CD1c-positive myeloid dendritic cell (primary cell): ENCODE measurements at regions not wholly inside any gene's neighbourhood (a gene's known extent, or its start where the extent isn't known, plus 50 kb on each side); places are given as distances from the start of the nearest gene placed in this dataset.

Source experiments
- DNase-seq: peaks from one replicate; pipeline ENCODE4 v3.0.0-alpha.2; 2016; ENCODE audit errors: extremely low spot score

DNA sequence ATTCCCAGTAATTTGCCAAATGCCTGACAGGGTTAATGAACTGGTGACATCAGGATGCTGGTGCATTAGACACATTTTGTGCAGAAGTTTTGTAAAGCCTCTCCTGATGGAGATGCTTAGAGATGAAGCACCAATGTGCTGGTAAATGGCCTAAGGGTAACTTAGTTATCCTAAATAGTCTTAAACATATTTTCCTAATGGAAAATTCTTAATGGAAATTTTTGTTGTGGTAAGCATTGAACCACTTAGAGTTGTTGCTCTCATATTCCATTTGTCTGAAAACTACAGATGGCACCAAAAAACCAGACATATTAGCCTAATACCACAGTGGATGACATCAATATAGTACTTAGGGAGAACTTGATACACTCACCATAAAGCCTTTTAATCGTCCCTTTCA, 154.5 kb upstream of the ANK2 start:
- no peak for DNase-seq

- no peak for DNase-seq
Observed at GRCh38 chr4:112895811-112896608, 153.4 kb upstream of the ANK2 start.

- DNase-seq, result no peak
Observed at GRCh38 chr4:112896609-112897190, 152.8 kb upstream of the ANK2 start.

DNA sequence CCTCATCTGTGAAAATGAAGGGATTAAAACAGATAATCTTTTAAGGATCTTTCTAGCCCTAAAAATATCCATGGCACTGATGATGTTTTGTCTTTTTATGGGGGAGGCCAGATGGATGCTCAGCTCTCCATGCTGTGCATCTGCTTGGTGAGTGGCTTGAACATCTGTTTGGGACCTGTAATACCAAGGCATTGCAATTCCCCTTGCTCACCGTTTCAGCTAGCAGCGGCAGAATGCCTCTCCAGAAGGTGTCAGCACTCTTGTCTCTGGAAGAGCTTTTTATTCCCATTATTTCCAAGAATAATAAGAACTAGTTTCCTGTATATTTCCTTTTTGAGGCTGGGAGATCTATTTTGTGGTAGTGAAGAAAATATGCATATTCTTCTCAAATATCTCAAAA, 151.9 kb upstream of the ANK2 start:
- no peak for DNase-seq

DNA sequence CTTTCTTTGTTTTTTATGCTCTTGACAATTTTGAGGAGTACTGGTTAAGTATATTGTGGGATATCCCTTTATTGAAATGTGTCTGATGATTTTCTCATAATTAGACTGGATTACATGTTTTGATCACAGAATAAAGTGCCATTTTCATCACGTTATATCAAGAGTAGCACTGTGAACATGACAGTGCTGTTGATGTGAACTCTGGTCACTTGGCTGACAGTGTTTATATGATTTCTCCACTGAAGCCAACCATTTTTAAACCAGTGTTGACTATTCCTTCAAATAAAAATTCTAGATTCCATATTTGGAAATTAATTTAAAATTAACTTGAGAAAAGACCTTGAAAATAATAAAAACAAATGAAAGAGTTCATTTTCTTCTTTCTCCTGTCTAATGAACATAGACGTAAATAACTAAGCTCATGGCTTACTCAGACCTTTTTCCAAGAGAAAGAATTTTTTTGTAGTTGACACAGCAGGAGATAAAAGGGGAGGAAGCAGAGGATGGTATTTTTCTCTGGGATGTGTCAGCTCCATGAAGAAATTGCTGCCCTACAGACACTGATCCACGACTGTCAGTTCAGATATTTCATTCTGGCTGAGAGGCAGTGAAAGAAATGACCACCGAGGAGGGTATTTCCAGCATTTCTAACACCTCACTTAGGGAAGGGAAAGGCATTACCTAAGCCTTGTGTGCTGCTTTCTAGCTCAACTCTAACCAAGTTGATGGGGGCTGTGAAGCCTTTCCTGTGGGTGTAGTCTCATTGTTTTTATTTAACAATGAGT, 150.9 kb upstream of the ANK2 start:
- no peak for DNase-seq

DNA sequence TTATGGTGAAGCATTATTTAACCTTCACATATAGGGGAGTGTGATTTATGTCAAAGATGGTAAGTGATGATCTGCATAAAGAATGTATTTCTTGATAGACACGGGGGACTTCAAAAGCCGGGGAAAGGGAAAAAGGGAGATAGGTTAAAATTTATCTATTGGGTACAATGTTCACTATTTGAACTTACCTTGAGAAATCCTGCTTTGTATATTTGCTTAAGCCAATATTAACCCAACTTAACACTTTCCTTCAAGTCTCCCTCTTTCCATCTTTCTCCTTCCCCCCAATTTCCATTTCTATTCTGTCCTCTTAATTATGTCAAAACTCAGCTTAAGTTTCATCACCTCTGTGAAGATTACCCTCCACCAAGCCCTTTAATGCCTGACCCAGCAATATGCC, 149.0 kb upstream of the ANK2 start:
- no peak for DNase-seq

DNA sequence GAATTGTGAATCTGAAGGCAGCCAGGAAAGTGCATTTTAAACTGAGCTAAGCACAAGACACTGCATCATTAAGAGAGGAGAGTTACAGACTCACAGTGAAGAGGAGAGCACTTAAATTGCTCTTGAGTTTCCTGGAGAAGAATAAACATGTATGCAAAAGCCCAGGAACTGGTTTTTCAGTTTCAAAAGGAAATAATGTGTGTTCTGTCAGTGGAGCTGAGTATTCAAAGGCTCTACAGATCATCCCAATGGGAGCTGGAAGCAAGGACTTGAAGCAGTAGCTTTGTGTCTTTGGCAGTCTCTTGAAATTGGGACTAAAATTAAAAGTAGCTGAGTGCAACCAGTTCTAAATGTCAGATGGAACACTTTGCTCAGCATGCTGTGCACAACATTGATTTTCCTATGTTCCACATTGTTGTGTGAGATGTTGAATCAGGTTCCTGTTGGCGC, 147.5 kb upstream of the ANK2 start:
- no peak for DNase-seq

DNA sequence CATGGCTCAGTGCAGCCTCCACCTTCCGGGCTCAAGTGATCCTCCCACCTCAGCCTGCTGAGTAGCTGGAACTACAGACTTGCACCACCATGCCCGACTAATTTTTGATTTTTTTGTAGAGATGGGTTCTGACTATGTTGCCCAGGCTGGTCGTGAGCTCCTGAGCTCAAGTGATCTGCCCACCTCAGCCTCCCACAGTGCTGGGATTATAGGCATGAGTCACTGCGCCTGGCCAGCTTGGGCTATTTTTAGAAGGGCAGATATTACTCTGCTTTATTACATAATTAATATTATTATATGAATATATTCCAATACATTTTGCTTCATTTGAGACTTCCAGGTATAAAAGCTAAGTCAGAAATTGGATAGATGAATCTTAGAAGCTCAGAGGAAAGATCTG, 143.7 kb upstream of the ANK2 start:
- DNase-seq, result no peak

GRCh38 chr4:112908511-112908910, 140.9 kb upstream of the ANK2 start:
- no peak for DNase-seq

DNA sequence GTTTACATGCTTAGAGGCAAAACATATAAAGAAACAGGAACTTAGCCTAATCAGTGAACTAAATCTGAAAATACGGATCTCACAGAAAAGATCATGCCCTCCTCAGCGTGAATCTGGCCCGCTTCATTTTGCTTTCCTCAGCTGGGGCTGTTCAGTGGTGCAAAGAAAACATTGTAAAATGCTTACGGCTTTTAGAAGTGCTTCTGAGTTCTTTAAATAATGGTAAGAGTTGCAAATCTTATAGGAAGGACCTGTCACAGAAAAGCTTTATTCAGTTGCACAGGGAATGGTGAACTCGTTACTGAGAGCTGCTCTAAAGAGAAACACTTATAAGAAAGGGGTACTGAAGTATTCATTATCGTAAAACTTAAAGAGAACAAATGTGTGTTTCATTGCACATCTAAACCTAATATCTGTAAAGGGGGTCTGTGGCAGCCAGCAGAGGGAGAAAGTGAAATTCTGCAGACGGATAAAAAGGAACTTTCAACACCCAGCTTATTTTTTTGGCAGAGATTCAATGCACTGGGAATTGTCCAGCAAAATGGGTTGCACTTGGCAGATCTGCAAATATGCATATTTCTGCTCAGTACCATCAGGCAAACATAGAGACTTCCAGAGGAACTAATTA, 139.2 kb upstream of the ANK2 start:
- DNase-seq, result no peak

DNA sequence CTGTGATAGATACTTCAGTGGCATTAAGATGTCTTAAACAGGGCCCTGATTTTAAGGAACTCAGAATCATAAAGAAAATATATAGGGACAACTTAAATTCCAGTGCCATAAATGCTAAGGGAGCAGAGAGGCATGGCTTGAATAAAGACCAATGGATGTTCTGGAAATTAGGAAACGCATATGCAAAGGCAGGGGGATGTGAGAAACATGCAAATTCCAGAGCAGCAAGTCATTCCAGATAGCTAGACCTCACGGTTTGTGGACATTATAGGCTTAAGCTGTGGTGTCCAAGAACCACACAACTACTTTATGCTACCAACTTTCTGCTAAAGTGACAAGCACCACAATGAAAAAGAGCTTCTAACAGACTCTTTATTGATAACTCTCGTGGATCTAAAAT, 132.6 kb upstream of the ANK2 start:
- no peak for DNase-seq

- no peak for DNase-seq
Observed at GRCh38 chr4:112923516-112923915, 125.9 kb upstream of the ANK2 start.

DNA sequence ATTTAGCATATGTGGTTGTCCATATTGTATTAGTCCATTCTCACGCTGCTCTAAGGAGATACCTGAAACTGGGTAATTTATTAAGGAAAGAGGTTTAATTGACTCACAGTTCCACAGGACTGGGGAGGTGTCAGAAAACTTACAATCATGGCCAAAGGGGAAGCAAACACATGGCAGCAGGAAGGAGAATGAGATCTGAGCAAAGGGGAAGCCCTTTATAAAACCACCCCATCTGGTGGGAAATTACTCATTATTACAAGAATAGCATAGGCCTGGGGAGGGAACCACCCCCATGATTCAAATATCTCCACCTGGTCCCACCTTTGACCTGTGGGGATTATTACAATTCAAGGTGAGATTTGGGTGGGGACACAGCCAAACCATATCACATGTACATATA, 122.6 kb upstream of the ANK2 start:
- no peak for DNase-seq

DNA sequence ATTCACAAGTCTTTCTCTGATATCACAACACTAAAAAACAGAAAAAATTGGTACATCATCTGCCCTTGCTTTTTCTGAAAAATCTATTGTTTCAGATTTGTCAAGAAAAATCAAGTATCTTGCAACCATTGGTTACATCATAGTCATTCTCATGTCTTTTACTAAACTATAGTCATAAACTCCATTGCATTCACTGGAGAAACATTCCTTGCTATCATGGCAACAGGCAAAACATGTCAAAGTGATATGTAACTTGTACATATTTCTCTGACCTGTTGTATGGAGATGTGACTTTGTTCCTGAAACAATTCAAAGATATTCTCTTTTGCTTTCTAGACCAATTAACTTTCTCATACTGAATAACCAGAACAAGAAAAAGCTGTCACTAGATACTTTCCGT, 121.9 kb upstream of the ANK2 start:
- DNase-seq, result no peak

GRCh38 chr4:112931001-112931400, 118.5 kb upstream of the ANK2 start:
- DNase-seq, result no peak

DNA sequence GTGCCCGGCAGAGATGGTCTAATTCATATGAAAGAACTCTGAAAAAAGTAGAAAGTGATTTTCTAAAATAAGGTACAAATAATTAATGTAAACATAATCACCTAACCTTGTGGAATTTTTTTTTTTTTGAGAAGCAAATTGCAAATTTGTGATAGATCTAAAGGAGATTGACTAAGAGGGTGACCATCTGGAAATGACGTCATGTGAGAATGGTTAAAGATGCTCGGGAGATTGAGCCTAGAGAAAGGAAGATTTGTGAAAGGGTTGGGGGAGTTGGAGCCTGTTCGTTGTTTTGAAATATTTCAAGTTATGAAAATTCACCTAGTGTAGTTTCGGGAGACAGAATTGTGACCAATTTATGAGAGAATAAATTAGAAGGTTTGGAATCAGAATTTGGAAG, 115.7 kb upstream of the ANK2 start:
- DNase-seq, result no peak

DNA sequence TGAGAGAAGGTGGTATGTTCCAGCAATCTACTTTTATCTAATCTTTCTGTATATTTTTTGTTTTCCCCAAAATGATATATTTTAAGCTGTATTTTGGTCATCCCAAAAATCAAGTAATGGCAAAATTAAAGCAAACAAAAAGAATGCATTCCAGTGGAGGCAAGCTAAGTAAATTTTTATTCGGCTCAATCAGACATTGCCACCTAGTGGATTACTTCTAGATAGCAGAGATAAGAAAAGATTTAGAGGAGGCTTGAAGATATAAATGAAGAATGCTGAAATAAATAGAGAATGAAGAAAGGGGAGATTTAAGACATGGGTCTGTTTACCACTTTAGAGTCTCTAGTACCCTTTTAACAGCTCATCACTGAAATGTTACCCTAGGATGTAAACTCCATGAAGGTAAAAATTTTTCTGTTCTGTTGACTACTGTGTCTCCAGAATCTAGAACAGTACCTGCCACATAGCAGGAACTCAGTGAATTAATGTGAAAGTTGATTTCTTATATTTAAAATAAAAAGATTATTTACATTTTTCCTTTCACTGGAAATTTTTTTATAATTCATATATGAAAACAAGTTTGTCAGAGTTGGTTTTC, 110.9 kb upstream of the ANK2 start:
- DNase-seq, result no peak

DNA sequence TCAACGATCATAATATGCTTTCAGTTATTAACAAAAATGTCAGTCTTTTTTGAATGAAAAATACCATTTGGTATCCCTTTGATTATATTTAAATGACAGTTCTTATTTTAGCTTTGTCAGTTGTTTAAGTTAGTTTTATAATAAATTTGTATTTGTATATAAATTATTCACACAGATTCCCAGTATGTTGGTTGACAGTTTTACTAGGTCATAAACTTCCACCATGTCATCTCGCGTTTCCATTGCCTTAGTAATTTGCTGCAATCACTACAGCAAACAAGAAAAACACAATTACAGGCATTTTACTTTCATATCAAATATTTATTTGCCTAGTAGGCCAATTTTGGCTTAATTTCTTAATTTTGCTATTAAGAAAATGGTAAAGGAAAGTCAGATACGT, 109.6 kb upstream of the ANK2 start:
- no peak for DNase-seq

DNA sequence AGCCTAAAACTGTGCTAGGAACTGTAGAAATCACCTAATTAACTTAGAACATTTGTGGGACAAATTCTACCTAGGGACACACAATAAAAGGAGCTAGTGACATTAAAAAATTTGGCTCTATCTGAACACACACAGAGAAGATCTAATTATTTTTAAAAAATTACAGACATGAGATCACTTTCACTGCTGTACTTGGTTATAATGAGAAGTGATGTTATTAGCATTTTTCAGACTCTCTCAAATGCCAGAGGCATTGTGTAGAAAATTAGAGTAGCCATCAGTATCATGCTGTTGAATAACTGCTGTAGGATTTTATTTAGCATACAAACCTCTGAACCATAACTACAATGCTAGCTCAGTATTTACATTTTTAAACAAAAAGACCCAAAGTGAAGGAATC, 109.1 kb upstream of the ANK2 start:
- DNase-seq, result no peak

DNA sequence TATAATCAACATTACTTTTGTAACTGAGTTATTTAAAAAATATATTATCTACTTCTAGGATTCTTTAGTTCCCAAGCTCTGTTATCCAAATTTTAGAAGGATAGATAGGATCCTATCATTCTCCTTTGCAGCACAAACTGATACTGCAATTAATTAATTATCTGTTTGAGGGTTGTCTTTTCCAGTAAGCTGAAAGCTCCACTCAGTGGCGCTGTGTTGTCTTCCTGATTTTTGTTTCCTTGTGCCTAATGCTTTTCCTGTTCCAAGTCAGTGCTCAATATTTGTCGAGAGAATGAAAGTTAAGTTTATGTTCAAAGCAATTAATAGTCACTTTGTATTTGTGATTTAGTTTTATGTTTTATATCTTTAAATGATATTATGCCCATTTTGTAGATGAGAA, 107.4 kb upstream of the ANK2 start:
- DNase-seq, result no peak

- no peak for DNase-seq
Observed at GRCh38 chr4:112942997-112943396, 106.5 kb upstream of the ANK2 start.

DNA sequence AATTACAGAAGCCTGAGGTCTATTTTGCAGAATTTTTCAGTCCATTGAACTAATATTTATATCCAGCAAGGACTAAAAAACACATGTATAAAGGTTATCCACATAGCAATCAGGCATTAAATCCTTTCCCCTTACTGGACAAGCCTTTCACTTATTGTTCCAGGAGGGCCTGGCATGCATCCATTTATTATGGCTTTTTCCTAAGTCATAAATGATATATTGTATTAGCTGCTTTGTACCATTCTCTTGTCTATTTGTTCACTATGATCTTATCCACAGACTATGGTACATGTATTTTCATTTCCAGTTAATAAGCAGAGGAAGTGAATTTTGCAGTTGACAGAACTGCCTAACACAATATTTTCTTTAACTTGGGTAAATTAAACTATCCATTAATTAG, 105.4 kb upstream of the ANK2 start:
- no peak for DNase-seq
